Stimulated activated naive B cell treated with anti-CD40 and anti-IgM and Interleukin-4, amounts not matched to agents 10 μg/mL and 1 μg/mL and 100 μg/mL, for 72 hours (primary cell): ENCODE measurements at regions not wholly inside any gene's neighbourhood (a gene's known extent, or its start where the extent isn't known, plus 50 kb on each side); places are given as distances from the start of the nearest gene placed in this dataset.

Source experiments
- ATAC-seq, 2 donors: fragments of 150-1000 bp; cut with Tn5 transposase; replicated peaks; 2 replicates each; pipeline ENCODE4 v1.10.0; 2021; ENCODE audit warnings: moderate library complexity in 1 of 2
- DNase-seq: peaks from one replicate; pipeline ENCODE4 v3.0.0; 2021
- H3K27ac Mint-ChIP-seq: one replicate; pipeline ENCODE4 v1.8.0; 2022; ENCODE audit warnings: mild to moderate bottlenecking, mixed read lengths
- H3K27me3 Mint-ChIP-seq, 2 donors: one replicate each; pipeline ENCODE4 v1.8.0; 2022; ENCODE audit warnings: mixed read lengths in 2 of 2
- H3K36me3 Mint-ChIP-seq, 2 donors: one replicate each; pipeline ENCODE4 v1.8.0; 2022; ENCODE audit warnings: mixed read lengths in 2 of 2, mild to moderate bottlenecking in 1 of 2
- H3K4me1 Mint-ChIP-seq, 2 donors: one replicate each; pipeline ENCODE4 v1.8.0; 2022; ENCODE audit warnings: mixed read lengths in 2 of 2, mild to moderate bottlenecking in 1 of 2
- H3K4me3 Mint-ChIP-seq, 2 donors: one replicate each; pipeline ENCODE4 v1.8.0; 2022; ENCODE audit warnings: mild to moderate bottlenecking in 2 of 2, mixed read lengths in 2 of 2, moderate library complexity in 1 of 2
- H3K9me3 Mint-ChIP-seq, 2 donors: one replicate each; pipeline ENCODE4 v1.8.0; 2022; ENCODE audit warnings: mixed read lengths in 2 of 2, mild to moderate bottlenecking in 1 of 2

- no peaks in the 10 kb centered on the region for H3K9me3 Mint-ChIP-seq
- peaks cover 14 to 33% of the 10 kb centered on the region in 2 donors for H3K36me3 Mint-ChIP-seq
- no peaks in the 10 kb centered on the region for H3K27me3 Mint-ChIP-seq
- H3K4me3 Mint-ChIP-seq, result no peak overlapping the region
- DNase-seq (no peak), ATAC-seq (peak; percentile 89 to 94)
- H3K27ac Mint-ChIP-seq, result peak overlapping the region; percentile 86
- H3K4me1 Mint-ChIP-seq, result peaks cover 11 to 15% of the 10 kb centered on the region in 2 donors
Measured at GRCh38 chr5:93874080-93874479, 132.7 kb upstream of the POU5F2 start.

GRCh38 chr5:93873211-93873736 lies 131.9 kb upstream of the POU5F2 start:
- ATAC-seq (no peak), DNase-seq (no peak)
- Mint-ChIP-seq H3K27ac (peak overlapping the region; percentile 86), H3K36me3 (peaks cover 14 to 31% of the 10 kb centered on the region in 2 donors), H3K4me3 (no peak overlapping the region), H3K9me3 (no peaks in the 10 kb centered on the region), H3K4me1 (peaks cover 11 to 15% of the 10 kb centered on the region in 2 donors), H3K27me3 (no peaks in the 10 kb centered on the region)

GRCh38 chr5:93870649-93871048 lies 129.2 kb upstream of the POU5F2 start:
- peaks cover 11 to 15% of the 10 kb centered on the region in 2 donors for H3K4me1 Mint-ChIP-seq
- no peaks in the 10 kb centered on the region for H3K9me3 Mint-ChIP-seq
- peaks cover 12 to 29% of the 10 kb centered on the region in 2 donors for H3K36me3 Mint-ChIP-seq
- no peak overlapping the region for H3K4me3 Mint-ChIP-seq
- H3K27ac Mint-ChIP-seq, result no peak overlapping the region
- no peak for DNase-seq
- ATAC-seq, result no peak
- H3K27me3 Mint-ChIP-seq, result no peaks in the 10 kb centered on the region

DNA sequence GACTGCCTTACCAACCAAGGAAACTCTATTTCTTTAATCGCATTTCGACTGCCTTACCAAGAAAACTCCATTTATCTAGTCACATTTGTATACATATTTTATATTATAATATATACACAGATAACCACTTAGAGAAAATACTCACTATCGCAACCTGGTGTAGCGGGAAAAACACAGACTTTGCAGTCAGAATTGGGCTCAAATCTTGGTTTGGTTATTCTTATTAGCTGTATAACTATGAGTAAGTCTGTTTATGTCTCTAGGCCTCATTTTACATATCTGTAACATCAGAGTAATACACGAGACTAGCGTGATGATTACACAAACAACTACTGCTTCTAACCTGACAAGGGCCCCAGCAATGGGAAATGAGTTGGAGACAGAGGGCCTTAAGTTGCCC lies 127.5 kb upstream of the POU5F2 start:
- H3K27me3 Mint-ChIP-seq, result no peaks in the 10 kb centered on the region
- DNase-seq (no peak), ATAC-seq (no peak)
- H3K27ac Mint-ChIP-seq, result no peak overlapping the region
- peaks cover 6 to 22% of the 10 kb centered on the region in 2 donors for H3K36me3 Mint-ChIP-seq
- peaks cover 3% of the 10 kb centered on the region in 2 donors for H3K4me1 Mint-ChIP-seq
- H3K9me3 Mint-ChIP-seq, result no peaks in the 10 kb centered on the region
- H3K4me3 Mint-ChIP-seq, result no peak overlapping the region

- ATAC-seq (no peak), DNase-seq (no peak)
- no peak overlapping the region for H3K4me3 Mint-ChIP-seq
- peaks cover 12 to 22% of the 10 kb centered on the region in 2 donors for H3K36me3 Mint-ChIP-seq
- no peak overlapping the region for H3K27ac Mint-ChIP-seq
- peaks cover 10 to 15% of the 10 kb centered on the region in 2 donors for H3K9me3 Mint-ChIP-seq
- no peaks in the 10 kb centered on the region for H3K4me1 Mint-ChIP-seq
- no peaks in the 10 kb centered on the region for H3K27me3 Mint-ChIP-seq
Measured at GRCh38 chr5:93850311-93850710, 108.9 kb upstream of the POU5F2 start.

GRCh38 chr5:93845376-93845775 lies 104.0 kb upstream of the POU5F2 start:
- DNase-seq (no peak), ATAC-seq (no peak)
- Mint-ChIP-seq H3K27ac (no peak overlapping the region), H3K4me3 (no peak overlapping the region), H3K9me3 (peaks cover 14 to 21% of the 10 kb centered on the region in 2 donors), H3K36me3 (peaks cover 34 to 52% of the 10 kb centered on the region in 2 donors), H3K27me3 (no peaks in the 10 kb centered on the region), H3K4me1 (no peaks in the 10 kb centered on the region)

GRCh38 chr5:93831449-93831848 lies 90.0 kb upstream of the POU5F2 start:
- Mint-ChIP-seq H3K4me1 (no peaks in the 10 kb centered on the region), H3K9me3 (peaks cover 8 to 9% of the 10 kb centered on the region in 2 donors), H3K4me3 (no peak overlapping the region), H3K27me3 (no peaks in the 10 kb centered on the region), H3K36me3 (peaks cover 19 to 41% of the 10 kb centered on the region in 2 donors), H3K27ac (no peak overlapping the region)
- ATAC-seq, result no peak
- DNase-seq, result no peak

GRCh38 chr5:93830893-93831292 lies 89.5 kb upstream of the POU5F2 start:
- no peaks in the 10 kb centered on the region for H3K27me3 Mint-ChIP-seq
- H3K4me1 Mint-ChIP-seq, result no peaks in the 10 kb centered on the region
- no peak overlapping the region for H3K4me3 Mint-ChIP-seq
- H3K9me3 Mint-ChIP-seq, result peaks cover 9 to 10% of the 10 kb centered on the region in 2 donors
- H3K36me3 Mint-ChIP-seq, result peaks cover 20 to 44% of the 10 kb centered on the region in 2 donors
- ATAC-seq (no peak), DNase-seq (no peak)
- no peak overlapping the region for H3K27ac Mint-ChIP-seq

DNA sequence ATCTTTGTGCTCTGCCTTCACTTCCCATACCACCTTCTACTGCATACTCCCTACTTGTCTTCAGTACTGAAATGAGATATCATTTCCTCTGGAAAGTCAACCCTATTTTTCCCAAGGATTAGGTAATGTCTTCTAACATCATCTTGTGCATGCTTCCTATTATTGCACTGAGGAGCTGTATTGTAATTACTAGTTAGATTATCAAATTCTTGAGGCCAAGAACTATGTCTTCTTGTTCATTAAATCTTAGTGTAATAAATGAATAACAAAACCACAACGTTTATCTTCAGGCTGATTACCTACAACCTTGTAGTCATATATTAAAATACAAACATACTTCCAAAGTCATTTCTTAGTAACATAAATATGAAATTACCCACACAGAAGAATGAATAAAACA lies 87.9 kb upstream of the POU5F2 start:
- Mint-ChIP-seq H3K4me1 (no peaks in the 10 kb centered on the region), H3K36me3 (peaks cover 28 to 53% of the 10 kb centered on the region in 2 donors), H3K27me3 (no peaks in the 10 kb centered on the region), H3K27ac (no peak overlapping the region), H3K4me3 (no peak overlapping the region), H3K9me3 (peaks cover 12 to 16% of the 10 kb centered on the region in 2 donors)
- no peak for DNase-seq
- ATAC-seq, result no peak

DNA sequence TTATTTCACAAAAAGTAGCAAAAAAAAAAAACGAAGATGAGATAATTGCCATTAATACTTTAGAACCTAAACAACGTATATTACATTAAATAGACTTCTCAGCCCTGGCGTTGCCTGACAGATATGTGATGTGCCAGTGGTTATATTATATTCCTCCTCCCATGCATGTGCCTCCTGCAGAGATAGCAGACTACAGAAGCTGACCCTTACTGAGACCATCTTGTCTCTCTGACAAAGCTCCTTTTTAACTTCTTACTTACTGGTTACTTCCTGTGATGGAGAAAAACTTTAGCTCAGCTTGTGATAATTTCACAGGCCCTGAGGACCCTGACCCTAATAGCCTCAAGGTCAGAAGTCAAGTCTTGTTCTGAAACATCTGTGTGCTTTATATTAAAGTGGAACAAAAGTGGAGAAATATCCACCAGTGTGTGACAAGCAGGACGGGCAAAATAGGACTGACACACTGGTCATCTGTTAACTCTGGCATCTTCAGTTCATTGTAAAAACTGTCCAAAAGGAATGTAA lies 80.6 kb upstream of the POU5F2 start:
- no peaks in the 10 kb centered on the region for H3K27me3 Mint-ChIP-seq
- H3K4me3 Mint-ChIP-seq, result no peak overlapping the region
- no peaks in the 10 kb centered on the region for H3K4me1 Mint-ChIP-seq
- ATAC-seq, result no peak
- no peak overlapping the region for H3K27ac Mint-ChIP-seq
- H3K9me3 Mint-ChIP-seq, result peaks cover 5 to 6% of the 10 kb centered on the region in 2 donors
- DNase-seq, result no peak
- peaks cover 27 to 42% of the 10 kb centered on the region in 2 donors for H3K36me3 Mint-ChIP-seq

GRCh38 chr5:93819668-93820067 lies 78.3 kb upstream of the POU5F2 start:
- Mint-ChIP-seq H3K36me3 (peaks cover 17 to 41% of the 10 kb centered on the region in 2 donors), H3K27ac (no peak overlapping the region), H3K4me3 (no peak overlapping the region), H3K9me3 (peaks cover 0 to 1% of the 10 kb centered on the region in 2 donors), H3K4me1 (no peaks in the 10 kb centered on the region), H3K27me3 (no peaks in the 10 kb centered on the region)
- ATAC-seq, result no peak
- DNase-seq, result no peak

- no peaks in the 10 kb centered on the region for H3K4me1 Mint-ChIP-seq
- H3K27me3 Mint-ChIP-seq, result no peaks in the 10 kb centered on the region
- peaks cover 5 to 20% of the 10 kb centered on the region in 2 donors for H3K36me3 Mint-ChIP-seq
- H3K4me3 Mint-ChIP-seq, result no peak overlapping the region
- ATAC-seq, result no peak
- H3K27ac Mint-ChIP-seq, result no peak overlapping the region
- no peak for DNase-seq
- no peaks in the 10 kb centered on the region for H3K9me3 Mint-ChIP-seq
Measured at GRCh38 chr5:93810780-93811179, 69.4 kb upstream of the POU5F2 start.

DNA sequence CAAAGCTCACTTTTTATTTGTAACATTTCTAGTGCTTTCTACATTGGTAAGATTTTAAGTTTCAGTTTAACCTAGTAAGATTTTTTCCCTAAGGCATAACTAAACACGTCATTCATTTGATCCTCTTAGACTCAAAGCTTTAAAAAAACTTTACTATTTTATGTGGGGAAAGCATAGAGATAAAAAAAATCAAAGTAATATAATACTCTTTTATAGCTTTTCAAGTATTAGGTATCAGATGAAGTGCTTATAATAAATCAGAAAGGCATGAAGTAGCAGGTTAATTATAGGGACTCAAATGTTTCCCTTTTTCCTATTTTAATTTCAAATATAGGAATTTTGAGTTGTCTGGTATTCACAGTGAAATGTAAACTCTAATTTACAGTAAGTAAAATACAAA lies 68.0 kb upstream of the POU5F2 start:
- ATAC-seq (no peak), DNase-seq (no peak)
- no peak overlapping the region for H3K27ac Mint-ChIP-seq
- no peaks in the 10 kb centered on the region for H3K9me3 Mint-ChIP-seq
- H3K4me1 Mint-ChIP-seq, result no peaks in the 10 kb centered on the region
- peaks cover 5 to 10% of the 10 kb centered on the region in 2 donors for H3K36me3 Mint-ChIP-seq
- no peaks in the 10 kb centered on the region for H3K27me3 Mint-ChIP-seq
- H3K4me3 Mint-ChIP-seq, result no peak overlapping the region

GRCh38 chr5:93807846-93808245 lies 66.4 kb upstream of the POU5F2 start:
- Mint-ChIP-seq H3K4me3 (no peak overlapping the region), H3K9me3 (no peaks in the 10 kb centered on the region), H3K4me1 (no peaks in the 10 kb centered on the region), H3K36me3 (no peaks in the 10 kb centered on the region), H3K27me3 (no peaks in the 10 kb centered on the region), H3K27ac (no peak overlapping the region)
- no peak for DNase-seq
- no peak for ATAC-seq

DNA sequence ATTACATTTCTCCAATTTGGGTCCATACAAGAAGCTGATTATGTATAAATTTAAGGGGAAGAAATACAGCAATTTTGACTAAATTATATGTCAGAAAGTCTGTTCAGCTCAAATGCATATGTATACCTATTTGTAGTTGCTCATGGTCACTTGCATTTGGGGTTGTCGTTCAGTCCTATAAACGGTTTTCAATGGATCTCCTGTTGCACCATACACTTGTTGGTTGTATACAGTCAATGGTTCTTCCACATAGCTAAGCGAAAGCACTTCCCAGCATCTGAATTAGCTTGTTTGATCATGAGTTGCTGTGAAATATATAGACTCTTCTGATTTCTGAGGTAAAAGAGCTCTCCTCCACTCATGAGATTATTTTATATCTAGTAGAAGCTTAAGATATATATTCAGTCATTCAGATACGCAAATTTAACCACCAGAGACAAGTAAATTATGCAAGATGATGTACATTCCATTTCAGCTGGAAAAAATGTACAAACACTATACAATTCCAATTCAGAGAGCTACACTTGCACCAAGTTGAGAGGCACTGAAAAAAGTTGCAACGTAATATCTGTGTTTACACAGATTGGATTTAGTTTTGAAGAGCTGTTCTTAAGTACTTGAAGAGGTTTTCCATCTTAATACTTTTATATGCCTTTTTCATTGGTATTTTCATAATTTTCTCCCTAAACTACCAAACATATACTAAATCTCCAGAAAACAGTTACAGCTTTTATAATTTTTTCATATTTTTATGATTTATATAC lies 64.4 kb upstream of the POU5F2 start:
- no peaks in the 10 kb centered on the region for H3K27me3 Mint-ChIP-seq
- H3K36me3 Mint-ChIP-seq, result no peaks in the 10 kb centered on the region
- no peak overlapping the region for H3K27ac Mint-ChIP-seq
- H3K4me3 Mint-ChIP-seq, result no peak overlapping the region
- DNase-seq, result no peak
- H3K9me3 Mint-ChIP-seq, result no peaks in the 10 kb centered on the region
- ATAC-seq, result no peak
- no peaks in the 10 kb centered on the region for H3K4me1 Mint-ChIP-seq
